Breast epithelium (tissue), 4 donors: ENCODE measurements at regions not wholly inside any gene's neighbourhood (a gene's known extent, or its start where the extent isn't known, plus 50 kb on each side); places are given as distances from the start of the nearest gene placed in this dataset.

Experiments
- DNase-seq, 2 donors: peaks; one replicate each; pipeline ENCODE4 v3.0.0-alpha.2; 2019; ENCODE audit warnings: low spot score in 2 of 2
- H3K27ac ChIP-seq, 2 donors: fragments of 200-600 bp; sonication (generic) in 1 of 2; one replicate each; pipeline ENCODE4 v1.5.1; 2016 to 2019; ENCODE audit warnings: mild to moderate bottlenecking in 1 of 2
- H3K27me3 ChIP-seq, 2 donors: fragments of 200-600 bp; sonication (generic) in 1 of 2; one replicate each; pipeline versions ENCODE4 v1.5.1 to v1.6.0; 2017 to 2019; ENCODE audit warnings: control low read depth in 1 of 2, mild to moderate bottlenecking in 1 of 2
- H3K36me3 ChIP-seq: fragments of 200-600 bp; one replicate; pipeline ENCODE4 v1.5.1; 2019
- H3K4me1 ChIP-seq, 2 donors: fragments of 200-600 bp; sonication (generic); one replicate each; pipeline ENCODE4 v1.5.1; 2016 to 2019; ENCODE audit warnings: control low read depth in 1 of 2
- H3K4me3 ChIP-seq, 3 donors: fragments of 200-600 bp; sonication (generic); 1 replicate in 2 of 3; 2 replicates in 1 of 3; pipeline ENCODE4 v1.5.1; 2016 to 2019; ENCODE audit warnings: mild to moderate bottlenecking in 3 of 3, moderate library complexity in 2 of 3
- H3K9me3 ChIP-seq, 2 donors: fragments of 200-600 bp; sonication (generic) in 1 of 2; one replicate each; pipeline ENCODE4 v1.5.1; 2016 to 2019; ENCODE audit warnings: control low read depth in 1 of 2
- POLR2A ChIP-seq: fragments of 450-650 bp; IDR thresholded peaks from one replicate; pipeline ENCODE4 v1.6.1; 2016; ENCODE audit warnings: antibody characterized with exemption, mild to moderate bottlenecking, moderate library complexity
- POLR2AphosphoS5 ChIP-seq, 3 donors: sonication (generic); formaldehyde crosslinking; IDR thresholded peaks; one replicate each; pipeline ENCODE4 v1.6.1; 2017; ENCODE audit warnings: antibody characterized with exemption in 3 of 3
- intact Hi-C: fragments of 100-400 bp; cut with DNase I; formaldehyde crosslinking; loops from one replicate; pipeline ENCODE4 v1.15.1; 2023; ENCODE audit warnings: low total_unique reads
- TF ChIP-seq, protein P1 (sequence below), 3 donors: fragments of 450-650 bp; IDR thresholded peaks; one replicate each; pipeline ENCODE4 v1.5.1; 2016 to 2017; ENCODE audit warnings: antibody characterized with exemption in 3 of 3, mild to moderate bottlenecking in 3 of 3, moderate library complexity in 3 of 3

DNA sequence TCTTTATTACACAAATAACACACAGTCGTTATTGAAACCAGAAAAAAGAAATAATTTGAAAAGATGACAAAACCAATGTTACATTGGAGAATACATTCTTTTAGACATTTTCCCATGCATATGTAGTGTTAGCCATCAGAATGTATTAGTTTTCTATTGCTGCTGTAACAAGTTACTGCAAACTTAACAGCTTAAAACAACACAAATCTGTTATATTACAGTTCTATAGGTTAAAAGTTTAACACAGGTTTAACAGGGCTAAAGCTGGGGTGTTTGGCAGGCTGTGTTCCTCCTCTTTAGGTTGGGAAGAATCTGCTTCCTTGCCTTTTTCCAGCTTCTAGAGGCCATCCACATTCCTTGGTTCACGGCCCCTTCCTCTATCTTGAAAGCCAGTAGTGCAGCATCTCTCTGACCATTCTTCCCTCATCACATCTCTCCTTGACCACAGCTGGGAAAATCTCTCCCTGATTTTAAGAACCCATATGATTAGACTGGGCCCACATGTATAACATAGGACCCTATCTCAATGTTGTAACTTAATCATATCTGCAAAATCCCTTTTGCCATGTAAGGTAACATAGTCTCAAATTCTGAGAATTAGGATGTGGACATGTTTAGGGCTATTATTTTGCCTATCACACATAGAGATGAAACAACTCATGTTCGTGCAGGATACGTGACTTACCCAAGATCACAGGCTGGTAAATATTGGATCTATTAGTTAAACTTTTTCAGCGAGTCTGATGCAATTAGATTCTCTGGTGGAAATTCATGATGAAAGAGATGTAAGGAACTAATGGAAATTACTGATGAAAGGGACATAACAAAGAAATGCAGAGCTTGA lies 145.4 kb upstream of the TMEM170B start:
- TF ChIP-seq POLR2A = no peak
- TF ChIP-seq POLR2AphosphoS5 (IDR thresholded peaks at IDR 0.05) = no peak
- TF ChIP-seq, protein P1, sequence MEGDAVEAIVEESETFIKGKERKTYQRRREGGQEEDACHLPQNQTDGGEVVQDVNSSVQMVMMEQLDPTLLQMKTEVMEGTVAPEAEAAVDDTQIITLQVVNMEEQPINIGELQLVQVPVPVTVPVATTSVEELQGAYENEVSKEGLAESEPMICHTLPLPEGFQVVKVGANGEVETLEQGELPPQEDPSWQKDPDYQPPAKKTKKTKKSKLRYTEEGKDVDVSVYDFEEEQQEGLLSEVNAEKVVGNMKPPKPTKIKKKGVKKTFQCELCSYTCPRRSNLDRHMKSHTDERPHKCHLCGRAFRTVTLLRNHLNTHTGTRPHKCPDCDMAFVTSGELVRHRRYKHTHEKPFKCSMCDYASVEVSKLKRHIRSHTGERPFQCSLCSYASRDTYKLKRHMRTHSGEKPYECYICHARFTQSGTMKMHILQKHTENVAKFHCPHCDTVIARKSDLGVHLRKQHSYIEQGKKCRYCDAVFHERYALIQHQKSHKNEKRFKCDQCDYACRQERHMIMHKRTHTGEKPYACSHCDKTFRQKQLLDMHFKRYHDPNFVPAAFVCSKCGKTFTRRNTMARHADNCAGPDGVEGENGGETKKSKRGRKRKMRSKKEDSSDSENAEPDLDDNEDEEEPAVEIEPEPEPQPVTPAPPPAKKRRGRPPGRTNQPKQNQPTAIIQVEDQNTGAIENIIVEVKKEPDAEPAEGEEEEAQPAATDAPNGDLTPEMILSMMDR (IDR thresholded peaks at IDR 0.05) = no peak
- Histone ChIP-seq H3K4me3 (no peak overlapping the region), H3K9me3 (no peaks in the 10 kb centered on the region), H3K27ac (peak overlapping the region; percentile 48 to 58), H3K36me3 (no peaks in the 10 kb centered on the region), H3K4me1 (peaks cover 3 to 22% of the 10 kb centered on the region in 2 donors), H3K27me3 (no peaks in the 10 kb centered on the region)
- intact Hi-C loops = no loop called here
- DNase-seq = no peak

DNA sequence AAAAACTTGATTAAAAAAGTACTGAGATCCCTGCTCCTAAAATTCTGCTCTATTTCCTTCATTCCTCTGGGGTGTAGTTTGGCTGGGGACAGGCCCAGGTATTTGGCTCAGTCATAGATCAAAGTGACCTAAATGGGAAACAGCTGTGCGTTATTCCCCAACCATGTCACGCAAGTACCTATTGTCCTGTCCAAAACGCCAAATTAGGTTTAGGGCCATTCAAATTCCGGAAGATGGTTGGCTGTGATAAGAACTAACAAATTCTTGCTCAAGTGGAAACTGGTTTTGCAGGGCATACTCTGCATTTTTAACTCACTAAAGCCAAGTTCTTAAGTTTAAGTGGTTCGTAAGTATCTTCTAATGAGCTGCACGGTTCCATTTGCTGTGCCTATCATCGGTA lies 147.6 kb upstream of the TMEM170B start:
- Histone ChIP-seq H3K4me3 (no peak overlapping the region), H3K27ac (peak overlapping the region; percentile 87 to 90), H3K27me3 (no peaks in the 10 kb centered on the region), H3K4me1 (peaks cover 3 to 22% of the 10 kb centered on the region in 2 donors), H3K36me3 (no peaks in the 10 kb centered on the region), H3K9me3 (no peaks in the 10 kb centered on the region)
- intact Hi-C loops = no loop called here
- peak in 1 of 2 donors; percentile 85 for DNase-seq
- TF ChIP-seq POLR2A (no peak), POLR2AphosphoS5 (IDR thresholded peaks at IDR 0.05) (peak; percentile 45 to 92 (median 83))

DNA sequence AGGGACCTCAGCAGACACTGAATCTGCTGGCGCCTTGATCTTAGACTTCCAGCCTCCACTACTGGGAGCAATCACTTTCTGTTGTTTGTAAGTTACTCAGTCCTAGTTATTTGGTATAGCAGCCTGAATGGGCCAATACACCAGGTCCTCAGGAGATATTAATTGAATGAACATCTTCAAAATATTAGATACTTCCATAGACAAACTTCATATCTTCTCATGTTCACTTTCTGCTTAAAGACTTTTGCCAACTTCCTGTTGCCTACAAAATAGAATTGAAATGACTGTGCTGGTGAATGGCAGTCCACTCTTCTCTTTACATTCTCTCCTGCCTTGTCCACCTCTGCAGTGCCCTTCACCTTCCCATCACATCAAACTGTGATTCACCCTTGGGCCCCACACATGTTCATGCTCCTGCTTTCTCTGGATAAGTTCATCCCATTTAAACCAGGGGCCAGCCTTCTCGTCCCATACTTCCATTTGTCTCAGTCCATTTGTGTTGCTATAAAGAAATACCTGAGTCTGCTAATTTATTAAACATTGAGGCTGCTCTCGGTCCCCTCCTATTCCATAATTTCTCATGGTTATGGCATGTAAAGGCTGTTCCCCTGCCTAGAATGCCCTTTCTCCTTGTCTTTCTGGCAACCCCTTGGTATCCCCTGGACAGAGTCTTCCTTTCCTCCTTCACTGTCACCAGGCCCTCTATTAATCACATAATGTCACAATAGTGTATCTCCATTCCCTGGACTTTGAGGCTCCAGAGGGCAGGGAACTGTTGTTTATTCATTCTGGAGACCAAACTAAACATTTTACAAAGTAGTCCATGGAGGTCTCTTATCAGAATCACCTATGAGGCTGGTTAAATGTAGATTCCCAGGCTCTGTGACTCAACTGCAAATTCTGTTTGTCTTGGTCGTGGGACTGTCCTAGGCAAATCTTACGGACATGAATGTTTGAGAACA lies 148.3 kb upstream of the TMEM170B start:
- no peak for DNase-seq
- Histone ChIP-seq H3K27me3 (no peaks in the 10 kb centered on the region), H3K27ac (peak overlapping the region; percentile 87 to 90), H3K4me3 (no peak overlapping the region), H3K4me1 (peaks cover 3 to 22% of the 10 kb centered on the region in 2 donors), H3K36me3 (no peaks in the 10 kb centered on the region), H3K9me3 (no peaks in the 10 kb centered on the region)
- TF ChIP-seq, protein P1 (IDR thresholded peaks at IDR 0.05) = no peak
- TF ChIP-seq POLR2A (no peak), POLR2AphosphoS5 (IDR thresholded peaks at IDR 0.05) (no peak)
- intact Hi-C loops = no loop called here

DNA sequence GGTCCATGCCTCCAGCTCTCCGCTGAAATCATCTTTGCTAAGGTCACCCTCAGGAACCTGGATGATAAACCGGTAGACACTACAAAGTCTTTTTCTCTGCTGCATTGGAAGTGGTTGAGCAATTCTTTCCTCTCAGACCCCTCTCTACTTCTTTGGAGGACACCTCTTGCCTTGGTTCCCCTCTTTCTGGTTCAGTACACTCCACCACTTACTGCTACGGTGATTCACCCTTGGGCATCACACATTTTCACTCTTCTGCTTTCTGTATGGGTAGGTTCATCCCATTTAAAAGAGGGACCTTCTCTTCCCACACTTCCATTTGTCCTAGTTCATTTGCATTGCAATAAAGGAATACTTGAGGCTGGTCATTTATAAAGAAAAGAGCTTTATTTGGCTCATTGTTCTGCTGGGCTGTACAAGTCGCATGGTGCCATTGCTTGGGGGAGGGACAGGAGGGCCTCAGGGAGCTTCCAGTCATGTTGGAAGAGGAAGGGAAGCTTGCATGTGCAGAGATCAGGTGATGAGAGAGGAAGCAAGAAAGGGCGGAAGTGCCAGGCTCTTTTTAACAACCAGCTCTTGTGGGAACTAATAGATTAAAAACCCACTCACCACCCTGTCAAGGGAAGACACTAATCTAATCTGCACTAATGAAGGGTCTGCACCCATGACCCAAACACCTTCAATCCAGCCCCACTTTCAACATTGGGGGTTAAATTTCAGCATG lies 149.7 kb upstream of the TMEM170B start:
- TF ChIP-seq POLR2AphosphoS5 (IDR thresholded peaks at IDR 0.05) = no peak
- intact Hi-C loops = no loop called here
- no peaks in the 10 kb centered on the region for H3K9me3 ChIP-seq
- H3K27ac ChIP-seq = no peak overlapping the region
- H3K36me3 ChIP-seq = no peaks in the 10 kb centered on the region
- DNase-seq = no peak
- no peak overlapping the region for H3K4me3 ChIP-seq
- H3K27me3 ChIP-seq = no peaks in the 10 kb centered on the region
- peaks cover 0 to 12% of the 10 kb centered on the region in 2 donors for H3K4me1 ChIP-seq

DNA sequence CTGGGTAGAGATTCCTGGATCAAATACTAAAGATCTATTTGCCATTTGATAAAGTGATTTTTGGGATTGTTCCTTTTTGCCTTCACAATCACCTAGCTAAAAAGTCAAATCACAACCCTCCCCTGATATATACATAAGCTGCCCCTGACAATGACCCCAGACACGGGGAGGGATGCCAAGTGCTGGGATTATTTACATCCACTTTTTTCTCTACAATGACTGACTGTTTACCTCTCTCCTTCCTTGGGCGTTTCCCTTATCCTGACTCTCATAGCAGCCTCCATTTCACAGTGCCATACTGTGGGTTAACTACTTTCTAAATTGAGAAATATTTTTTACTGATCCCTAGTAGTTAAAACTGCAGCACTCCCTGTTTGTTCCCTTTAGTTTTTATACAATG lies 150.8 kb upstream of the TMEM170B start:
- DNase-seq = no peak
- no peaks in the 10 kb centered on the region for H3K9me3 ChIP-seq
- no peaks in the 10 kb centered on the region for H3K36me3 ChIP-seq
- H3K4me1 ChIP-seq = peaks cover 0 to 12% of the 10 kb centered on the region in 2 donors
- H3K27me3 ChIP-seq = no peaks in the 10 kb centered on the region
- H3K4me3 ChIP-seq = no peak overlapping the region
- TF ChIP-seq POLR2A = no peak
- TF ChIP-seq POLR2AphosphoS5 (IDR thresholded peaks at IDR 0.05) = no peak
- TF ChIP-seq, protein P1 (IDR thresholded peaks at IDR 0.05) = no peak
- intact Hi-C loops = no loop called here
- no peak overlapping the region for H3K27ac ChIP-seq
